ENCODE measurements at regions not wholly inside any gene's neighbourhood (a gene's known extent, or its start where the extent isn't known, plus 50 kb on each side); places are given as distances from the start of the nearest gene placed in this dataset.

DNA sequence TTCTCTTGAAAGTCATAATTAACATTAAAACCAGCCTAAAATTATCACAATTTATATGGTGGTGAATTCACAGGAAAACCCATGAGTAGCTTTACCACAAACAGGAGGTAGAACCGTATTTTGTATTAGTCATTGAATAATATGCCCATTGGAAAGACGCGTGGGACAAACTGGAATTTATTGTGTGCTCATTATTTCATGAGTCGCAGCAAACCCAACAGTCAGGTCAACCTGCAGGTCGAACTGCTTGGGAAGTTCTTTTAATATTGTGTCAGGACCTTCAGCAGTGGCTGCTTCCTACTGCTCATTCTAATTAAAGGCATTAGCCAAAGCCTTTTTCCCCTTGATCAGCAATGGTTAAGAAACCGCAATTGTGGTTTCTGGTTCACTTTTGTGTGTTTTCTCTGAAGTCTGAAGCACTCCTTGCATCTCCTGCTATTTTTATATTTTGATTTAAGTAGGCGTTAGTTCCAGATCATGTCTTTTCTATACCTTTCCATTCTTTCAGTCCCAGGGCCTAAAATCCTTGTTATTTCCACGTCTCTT is 100.1 kb downstream of the RAB11FIP2 start:
- DNase-seq, result no peak
- Histone ChIP-seq H3K4me1 (ENCODE audit: control insufficient read depth in 1 of 2, insufficient read depth in 2 of 2, low read length in 2 of 2) (no peaks in the 10 kb centered on the region), H3K27ac (ENCODE audit: low read depth in 1 of 2, low read length in 2 of 2) (no peak overlapping the region), H4K20me1 (ENCODE audit: insufficient read depth, low read length) (no peaks in the 10 kb centered on the region), H3K9ac (ENCODE audit: insufficient read depth, low read length, poor library complexity, severe bottlenecking) (no peak overlapping the region), H3K4me3 (replicated peaks in 1 of 3; ENCODE audit: low read depth in 2 of 3, low read length in 3 of 3) (no peak overlapping the region), H3K9me3 (replicated peaks in 1 of 2; ENCODE audit: control insufficient read depth in 1 of 2, insufficient read depth in 1 of 2, low read length in 2 of 2) (no peaks in the 10 kb centered on the region), H3K79me2 (ENCODE audit: insufficient read depth, low read length) (no peaks in the 10 kb centered on the region), H3K4me2 (replicated peaks; ENCODE audit: extremely low read depth, low read length, poor library complexity, severe bottlenecking) (no peak overlapping the region), H3K27me3 (ENCODE audit: control insufficient read depth in 2 of 2, insufficient read depth in 2 of 2, low read length in 2 of 2) (no peaks in the 10 kb centered on the region), H3K36me3 (replicated peaks in 1 of 2; ENCODE audit: control insufficient read depth in 1 of 2, insufficient read depth in 2 of 2, low read length in 2 of 2) (no peaks in the 10 kb centered on the region), H2AFZ (ENCODE audit: insufficient read depth, low read depth, low read length, poor library complexity, severe bottlenecking) (no peak overlapping the region)
- no peaks in the 10 kb centered on the region for H3K4me1 Mint-ChIP-seq
- no peak overlapping the region for H3K27ac Mint-ChIP-seq
- peaks cover 0 to 3% (median 0%) of the 10 kb centered on the region in 7 donors for H3K9me3 Mint-ChIP-seq
- no peaks in the 10 kb centered on the region for H3K36me3 Mint-ChIP-seq
- TF ChIP-seq, protein P1, sequence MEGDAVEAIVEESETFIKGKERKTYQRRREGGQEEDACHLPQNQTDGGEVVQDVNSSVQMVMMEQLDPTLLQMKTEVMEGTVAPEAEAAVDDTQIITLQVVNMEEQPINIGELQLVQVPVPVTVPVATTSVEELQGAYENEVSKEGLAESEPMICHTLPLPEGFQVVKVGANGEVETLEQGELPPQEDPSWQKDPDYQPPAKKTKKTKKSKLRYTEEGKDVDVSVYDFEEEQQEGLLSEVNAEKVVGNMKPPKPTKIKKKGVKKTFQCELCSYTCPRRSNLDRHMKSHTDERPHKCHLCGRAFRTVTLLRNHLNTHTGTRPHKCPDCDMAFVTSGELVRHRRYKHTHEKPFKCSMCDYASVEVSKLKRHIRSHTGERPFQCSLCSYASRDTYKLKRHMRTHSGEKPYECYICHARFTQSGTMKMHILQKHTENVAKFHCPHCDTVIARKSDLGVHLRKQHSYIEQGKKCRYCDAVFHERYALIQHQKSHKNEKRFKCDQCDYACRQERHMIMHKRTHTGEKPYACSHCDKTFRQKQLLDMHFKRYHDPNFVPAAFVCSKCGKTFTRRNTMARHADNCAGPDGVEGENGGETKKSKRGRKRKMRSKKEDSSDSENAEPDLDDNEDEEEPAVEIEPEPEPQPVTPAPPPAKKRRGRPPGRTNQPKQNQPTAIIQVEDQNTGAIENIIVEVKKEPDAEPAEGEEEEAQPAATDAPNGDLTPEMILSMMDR (IDR thresholded peaks at IDR 0.05), result no peak
- peaks cover 1 to 6% (median 4%) of the 10 kb centered on the region in 3 donors for H3K27me3 Mint-ChIP-seq (ENCODE audit: low read depth in 3 of 3)
- no peak overlapping the region for H3K4me3 Mint-ChIP-seq
- intact Hi-C loops (cut with micrococcal nuclease), result no loop called here
- 92% methylated on average over 5 of the region's 8 CpGs for WGBS (ENCODE audit: insufficient coverage)

DNA sequence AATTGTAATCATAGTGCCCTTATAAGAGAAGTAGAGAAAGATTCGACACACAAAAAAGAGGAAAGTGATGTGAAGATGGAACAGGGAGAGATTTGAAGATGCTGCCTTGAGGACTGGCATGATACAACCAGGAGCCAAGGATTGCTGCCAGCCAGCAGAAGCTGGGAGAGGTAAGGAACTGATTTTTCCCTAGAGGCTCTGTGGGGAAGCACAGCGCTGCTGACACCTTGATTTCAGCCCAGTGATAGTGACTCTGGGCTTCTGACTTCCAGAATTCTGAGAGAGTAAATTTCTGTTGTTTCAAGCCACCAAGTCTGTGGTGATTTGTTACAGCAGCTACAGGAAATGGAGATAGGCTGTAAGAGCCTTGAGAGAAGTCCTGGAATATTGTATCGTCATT is 98.2 kb downstream of the RAB11FIP2 start:
- Mint-ChIP-seq H3K27me3 (ENCODE audit: low read depth in 3 of 3) (peaks cover 0 to 4% (median 2%) of the 10 kb centered on the region in 3 donors), H3K9me3 (peaks cover 0 to 3% (median 0%) of the 10 kb centered on the region in 7 donors), H3K27ac (no peak overlapping the region), H3K4me3 (no peak overlapping the region), H3K4me1 (no peaks in the 10 kb centered on the region), H3K36me3 (no peaks in the 10 kb centered on the region)
- 88% methylated on average over 3 of the region's 3 CpGs for WGBS (ENCODE audit: insufficient coverage)
- Histone ChIP-seq H3K9me3 (replicated peaks in 1 of 2; ENCODE audit: control insufficient read depth in 1 of 2, insufficient read depth in 1 of 2, low read length in 2 of 2) (no peaks in the 10 kb centered on the region), H3K79me2 (ENCODE audit: insufficient read depth, low read length) (no peaks in the 10 kb centered on the region), H3K4me3 (replicated peaks in 1 of 3; ENCODE audit: low read depth in 2 of 3, low read length in 3 of 3) (no peak overlapping the region), H2AFZ (ENCODE audit: insufficient read depth, low read depth, low read length, poor library complexity, severe bottlenecking) (no peak overlapping the region), H3K4me1 (ENCODE audit: control insufficient read depth in 1 of 2, insufficient read depth in 2 of 2, low read length in 2 of 2) (no peaks in the 10 kb centered on the region), H3K4me2 (replicated peaks; ENCODE audit: extremely low read depth, low read length, poor library complexity, severe bottlenecking) (no peak overlapping the region), H3K27me3 (ENCODE audit: control insufficient read depth in 2 of 2, insufficient read depth in 2 of 2, low read length in 2 of 2) (no peaks in the 10 kb centered on the region), H3K36me3 (replicated peaks in 1 of 2; ENCODE audit: control insufficient read depth in 1 of 2, insufficient read depth in 2 of 2, low read length in 2 of 2) (no peaks in the 10 kb centered on the region), H3K9ac (ENCODE audit: insufficient read depth, low read length, poor library complexity, severe bottlenecking) (no peak overlapping the region), H4K20me1 (ENCODE audit: insufficient read depth, low read length) (no peaks in the 10 kb centered on the region), H3K27ac (ENCODE audit: low read depth in 1 of 2, low read length in 2 of 2) (no peak overlapping the region)
- DNase-seq, result no peak
- TF ChIP-seq, protein P1 (IDR thresholded peaks at IDR 0.05), result no peak
- intact Hi-C loops (cut with micrococcal nuclease), result no loop called here

Measured in CD14-positive monocyte (primary cell).